Cardiac fibroblast (primary cell): ENCODE measurements at regions not wholly inside any gene's neighbourhood (a gene's known extent, or its start where the extent isn't known, plus 50 kb on each side); places are given as distances from the start of the nearest gene placed in this dataset.
"Not testable (repeated sequence)": the region's sequence is repeated elsewhere in the genome, so short reads cannot be mapped to it uniquely, and the experiment has no call there.

Experiments
- DNase-seq, 2 donors: peaks; one replicate each; pipeline versions ENCODE4 v3.0.0 to v3.0.0-alpha.2; 2010; ENCODE audit warnings: low read depth in 2 of 2
- H3K4me3 ChIP-seq, 2 donors: replicated peaks in 1 of 2; 1 replicate in 1 of 2; 2 replicates in 1 of 2; pipeline ENCODE4 v1.5.1; 2011; ENCODE audit warnings: low read depth in 2 of 2, low read length in 2 of 2, mild to moderate bottlenecking in 2 of 2, moderate library complexity in 1 of 2
- TF ChIP-seq, protein P1 (sequence below): IDR thresholded peaks from one replicate; pipeline ENCODE4 v1.5.1; 2011; ENCODE audit warnings: low read depth, mild to moderate bottlenecking, low read length, inconsistent platforms

DNA sequence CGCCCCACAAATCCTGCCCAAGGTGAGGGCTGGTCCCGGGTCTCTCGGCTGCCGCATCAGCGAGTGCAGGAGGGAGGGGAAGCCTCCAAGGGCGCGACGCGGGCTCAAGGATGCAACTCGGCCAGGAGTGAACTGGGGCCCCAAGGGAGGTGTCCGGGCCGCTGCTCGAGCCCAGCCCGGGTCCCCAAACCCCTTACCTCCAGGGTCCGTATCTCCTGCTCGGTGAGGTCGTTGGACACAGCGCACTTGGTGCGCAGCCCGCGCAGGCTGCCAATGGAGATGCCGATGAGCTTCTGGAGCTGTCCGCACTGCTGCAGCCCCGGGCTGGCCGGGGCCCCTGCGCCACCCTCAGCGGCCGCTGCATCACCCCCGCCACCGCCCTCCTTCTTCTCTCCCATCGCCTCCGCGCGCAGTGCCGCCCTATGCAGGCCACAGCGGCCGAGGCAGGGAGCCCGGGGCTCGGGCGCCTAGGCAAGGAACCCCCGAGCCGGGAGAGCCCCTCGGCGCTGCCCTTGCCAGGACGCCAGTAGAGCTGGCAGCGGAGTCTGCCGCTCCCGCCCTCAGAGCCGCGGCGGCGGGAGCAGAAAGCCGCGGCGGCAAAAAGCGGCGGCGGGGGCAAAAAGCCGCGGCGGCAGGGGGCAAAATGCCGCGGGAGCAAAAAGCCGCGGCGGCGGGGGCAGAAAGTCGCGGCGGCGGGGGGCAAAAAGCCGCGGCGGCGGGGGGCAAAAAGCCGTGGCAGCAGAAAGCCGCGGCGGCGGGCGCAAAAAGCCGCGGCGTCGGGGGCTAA lies 135.1 kb downstream of the ZNF92 start:
- H3K4me3 ChIP-seq, result peak overlapping the region; percentile 49 to 56
- not testable (repeated sequence) for DNase-seq

DNA sequence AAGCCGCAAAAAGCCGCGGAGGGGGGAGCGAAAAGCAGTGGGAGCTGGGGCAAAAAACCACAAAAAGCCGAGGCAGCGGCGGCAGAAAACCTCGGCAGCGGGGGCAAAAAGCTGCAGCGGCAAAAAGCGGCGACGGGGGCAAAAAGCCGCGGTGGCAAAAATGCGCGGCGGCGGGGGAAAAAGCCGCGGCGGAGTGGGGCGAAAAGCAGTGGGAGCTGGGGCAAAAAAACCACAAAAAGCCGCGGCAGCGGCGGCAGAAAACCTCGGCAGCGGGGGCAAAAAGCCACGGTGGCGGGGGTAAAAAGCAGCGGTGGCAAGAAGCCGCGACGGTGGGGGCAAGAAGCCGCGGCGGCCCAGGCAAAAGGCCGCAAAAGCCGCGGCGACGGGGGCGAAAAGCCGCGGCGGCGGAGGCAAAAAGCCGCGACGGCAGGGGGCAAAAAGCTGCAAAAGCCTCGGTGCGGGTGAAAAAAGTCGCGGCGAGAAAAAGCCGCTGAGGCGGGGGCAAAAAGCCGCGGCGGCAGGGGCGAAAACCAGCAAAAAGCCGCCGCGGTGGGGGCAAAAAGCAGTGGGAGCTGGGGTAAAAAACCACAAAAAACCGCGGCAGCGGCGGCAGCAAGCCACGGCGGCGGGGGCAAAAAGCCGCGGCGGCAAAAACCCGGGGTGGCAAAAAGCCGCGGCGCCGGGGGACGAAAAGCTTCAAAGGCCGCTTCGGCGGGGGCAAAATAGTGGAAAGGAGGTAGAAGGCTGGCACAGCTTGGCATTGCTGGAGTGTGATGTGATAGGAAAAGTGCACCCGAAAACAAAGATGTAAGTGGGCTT lies 135.9 kb downstream of the ZNF92 start:
- DNase-seq, result no peak
- TF ChIP-seq, protein P1, sequence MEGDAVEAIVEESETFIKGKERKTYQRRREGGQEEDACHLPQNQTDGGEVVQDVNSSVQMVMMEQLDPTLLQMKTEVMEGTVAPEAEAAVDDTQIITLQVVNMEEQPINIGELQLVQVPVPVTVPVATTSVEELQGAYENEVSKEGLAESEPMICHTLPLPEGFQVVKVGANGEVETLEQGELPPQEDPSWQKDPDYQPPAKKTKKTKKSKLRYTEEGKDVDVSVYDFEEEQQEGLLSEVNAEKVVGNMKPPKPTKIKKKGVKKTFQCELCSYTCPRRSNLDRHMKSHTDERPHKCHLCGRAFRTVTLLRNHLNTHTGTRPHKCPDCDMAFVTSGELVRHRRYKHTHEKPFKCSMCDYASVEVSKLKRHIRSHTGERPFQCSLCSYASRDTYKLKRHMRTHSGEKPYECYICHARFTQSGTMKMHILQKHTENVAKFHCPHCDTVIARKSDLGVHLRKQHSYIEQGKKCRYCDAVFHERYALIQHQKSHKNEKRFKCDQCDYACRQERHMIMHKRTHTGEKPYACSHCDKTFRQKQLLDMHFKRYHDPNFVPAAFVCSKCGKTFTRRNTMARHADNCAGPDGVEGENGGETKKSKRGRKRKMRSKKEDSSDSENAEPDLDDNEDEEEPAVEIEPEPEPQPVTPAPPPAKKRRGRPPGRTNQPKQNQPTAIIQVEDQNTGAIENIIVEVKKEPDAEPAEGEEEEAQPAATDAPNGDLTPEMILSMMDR, result no peak
- H3K4me3 ChIP-seq, result peak overlapping the region; percentile 49 to 56

DNA sequence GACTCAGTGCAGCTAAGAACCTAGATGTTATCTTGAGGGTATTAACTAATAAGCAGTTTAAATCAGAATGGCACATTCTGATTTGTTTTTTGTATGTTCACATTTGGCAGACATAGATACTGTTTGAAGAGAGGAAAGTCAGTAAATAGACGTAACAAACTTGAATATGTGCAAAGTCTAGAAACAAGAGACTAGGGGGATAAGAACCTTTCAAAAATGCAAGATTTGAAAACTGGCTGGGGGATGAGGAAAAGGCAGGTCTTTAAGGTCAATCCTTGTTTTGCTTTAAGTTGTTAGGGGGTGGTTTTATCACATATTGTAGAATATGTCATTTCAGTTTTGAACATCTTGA lies 136.5 kb downstream of the ZNF92 start:
- not testable (repeated sequence) for DNase-seq
- H3K4me3 ChIP-seq, result peak overlapping the region; percentile 49 to 56

DNA sequence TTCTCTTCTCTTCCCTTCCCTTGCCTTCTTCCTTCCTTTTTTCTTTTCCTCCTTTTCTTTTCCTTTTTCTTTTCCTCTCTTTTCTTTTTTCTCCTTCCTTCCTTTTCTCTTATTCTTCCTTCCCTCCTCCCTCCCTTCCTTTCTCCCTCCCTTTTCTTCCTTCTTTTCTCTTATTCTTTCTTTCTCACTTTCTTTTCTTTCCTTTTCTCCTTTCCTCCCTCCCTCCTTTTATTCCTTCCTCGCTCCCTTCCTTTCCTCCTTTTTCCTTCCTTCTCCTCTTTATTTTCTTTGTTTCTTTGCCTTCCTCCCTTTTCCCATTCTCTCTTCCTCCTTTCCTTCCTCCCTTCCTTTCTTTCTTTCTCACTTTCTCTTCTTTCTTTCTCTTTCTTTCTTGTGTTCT lies 146.1 kb downstream of the ZNF92 start:
- not testable (repeated sequence) for DNase-seq, H3K4me3 ChIP-seq

DNA sequence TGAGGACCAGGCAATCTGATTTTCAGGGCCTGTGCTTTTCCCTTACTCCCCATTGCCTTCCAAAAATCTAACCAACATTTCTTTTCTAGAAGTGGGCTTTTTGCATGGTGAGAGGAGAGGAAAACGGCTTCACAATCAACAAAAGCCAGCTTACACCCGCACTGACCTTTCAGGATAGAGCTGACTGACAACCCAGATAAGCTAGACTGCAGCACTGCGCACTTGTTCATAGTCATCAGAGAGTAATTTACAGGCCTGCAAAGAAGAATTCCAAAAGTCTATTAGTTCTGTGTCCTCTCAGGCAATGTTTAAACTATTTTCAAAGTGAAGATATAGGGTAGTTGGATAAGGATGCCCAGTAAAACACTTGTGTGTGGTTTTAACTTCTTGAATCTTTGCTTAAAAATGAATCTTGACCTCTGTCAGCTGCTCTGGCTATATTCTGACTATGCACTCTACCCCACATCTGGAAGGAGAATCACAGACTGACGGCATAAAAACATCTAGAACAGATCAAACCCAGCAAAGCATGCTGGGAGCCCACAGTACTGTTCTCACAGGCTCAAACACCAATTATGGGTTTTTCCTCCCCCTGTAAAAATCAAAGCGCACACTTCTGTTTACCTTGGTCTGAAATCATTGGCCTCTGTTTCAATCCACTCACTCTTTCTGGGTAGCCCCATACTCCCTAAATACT lies 172.0 kb downstream of the ZNF92 start:
- not testable (repeated sequence) for DNase-seq

DNA sequence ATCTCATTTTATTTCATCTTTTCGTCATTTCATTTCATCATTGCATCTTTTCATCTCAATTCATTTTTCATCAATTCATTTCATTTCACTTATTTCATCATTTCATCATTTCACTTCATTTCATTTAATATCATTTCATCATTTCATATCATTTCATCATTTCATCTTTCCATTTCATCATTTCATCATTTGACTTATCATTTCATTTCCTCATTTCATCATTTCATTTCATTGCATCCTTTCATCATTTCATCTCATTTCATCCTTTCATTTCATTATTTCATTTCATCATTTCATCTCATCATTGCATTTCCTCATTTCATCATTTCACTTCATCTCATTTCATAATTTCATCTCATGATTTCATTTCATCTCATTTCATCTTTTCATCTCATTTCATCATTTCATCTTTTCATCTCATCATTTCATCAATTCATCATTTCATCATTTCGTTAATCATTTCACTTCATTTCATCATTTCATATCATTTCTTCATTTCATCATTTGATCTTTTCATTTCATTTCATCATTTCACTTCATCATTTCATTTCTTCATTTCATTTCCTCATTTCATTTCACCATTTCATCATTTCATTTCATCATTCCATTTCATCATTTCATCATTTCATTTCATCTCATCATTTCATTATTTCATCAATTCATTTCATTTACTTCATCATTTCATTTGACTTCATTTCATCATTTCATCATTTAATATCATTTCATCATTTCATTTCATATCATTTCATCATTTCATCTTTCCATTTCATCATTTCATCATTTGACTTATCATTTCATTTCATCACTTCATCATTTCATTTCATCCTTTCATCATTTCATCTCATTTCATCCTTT lies 176.2 kb downstream of the ZNF92 start:
- H3K4me3 ChIP-seq, DNase-seq: not testable (repeated sequence)

More for the DNA sequence above, 172.0 kb downstream of the ZNF92 start:
- not testable (repeated sequence) for H3K4me3 ChIP-seq

DNA sequence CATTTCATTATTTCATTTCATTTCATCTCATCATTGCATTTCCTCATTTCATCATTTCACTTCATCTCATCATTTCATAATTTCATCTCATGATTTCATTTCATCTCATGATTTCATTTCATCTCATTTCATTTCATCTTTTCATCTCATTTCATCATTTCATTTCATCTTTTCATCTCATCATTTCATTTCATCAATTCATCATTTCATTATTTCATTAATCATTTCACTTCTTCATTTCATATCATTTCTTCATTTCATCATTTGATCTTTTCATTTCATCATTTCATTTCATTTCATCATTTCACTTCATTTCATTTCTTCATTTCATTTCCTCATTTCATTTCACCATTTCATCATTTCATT lies 176.8 kb downstream of the ZNF92 start:
- H3K4me3 ChIP-seq, DNase-seq: not testable (repeated sequence)

DNA sequence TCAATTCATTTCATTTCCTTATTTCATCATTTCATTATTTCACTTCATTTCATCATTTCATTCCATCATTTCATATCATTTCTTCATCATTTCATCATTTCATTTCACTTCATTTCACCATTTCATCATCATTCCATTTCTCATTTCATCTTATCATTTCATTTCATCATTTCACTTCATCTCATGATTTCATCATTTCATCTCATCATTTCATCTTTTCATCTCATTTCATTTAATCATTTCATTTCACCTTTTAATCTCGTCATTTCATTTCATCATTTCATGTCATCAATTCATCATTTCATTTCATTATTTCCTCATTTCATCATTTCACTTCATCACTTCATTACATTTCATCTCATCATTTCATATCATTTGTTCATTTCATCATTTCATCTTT lies 177.4 kb downstream of the ZNF92 start:
- DNase-seq, result not testable (repeated sequence)

DNA sequence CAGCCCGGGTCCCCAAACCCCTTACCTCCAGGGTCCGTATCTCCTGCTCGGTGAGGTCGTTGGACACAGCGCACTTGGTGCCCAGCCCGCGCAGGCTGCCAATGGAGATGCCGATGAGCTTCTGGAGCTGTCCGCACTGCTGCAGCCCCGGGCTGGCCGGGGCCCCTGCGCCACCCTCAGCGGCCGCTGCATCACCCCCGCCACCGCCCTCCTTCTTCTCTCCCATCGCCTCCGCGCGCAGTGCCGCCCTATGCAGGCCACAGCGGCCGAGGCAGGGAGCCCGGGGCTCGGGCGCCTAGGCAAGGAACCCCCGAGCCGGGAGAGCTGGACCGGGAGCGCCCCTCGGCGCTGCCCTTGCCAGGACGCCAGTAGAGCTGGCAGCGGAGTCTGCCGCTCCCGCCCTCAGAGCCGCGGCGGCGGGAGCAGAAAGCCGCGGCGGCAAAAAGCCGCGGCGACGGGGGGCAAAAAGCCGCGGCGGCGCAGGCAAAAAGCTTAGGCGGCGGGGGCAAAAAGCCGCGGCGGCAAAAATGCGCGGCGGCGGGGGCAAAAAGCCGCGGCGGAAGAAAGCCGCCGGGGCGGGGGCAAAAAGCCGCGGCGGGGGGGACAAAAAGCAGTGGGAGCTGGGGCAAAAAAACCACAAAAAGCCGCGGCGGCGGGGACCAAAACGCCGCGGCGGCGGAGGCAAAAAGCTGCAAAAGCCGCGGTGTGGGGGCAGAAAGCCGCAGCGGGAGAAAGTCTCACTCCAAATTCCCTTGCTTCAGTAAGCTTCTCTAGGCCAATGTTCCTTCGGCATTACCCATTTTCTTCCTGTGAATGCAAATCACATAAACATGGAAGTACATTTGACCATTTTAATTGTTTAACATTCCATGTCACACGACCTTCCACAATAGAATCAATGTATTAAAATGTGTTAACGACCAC lies 181.2 kb downstream of the ZNF92 start:
- DNase-seq, H3K4me3 ChIP-seq: not testable (repeated sequence)

More for the DNA sequence above, 177.4 kb downstream of the ZNF92 start:
- not testable (repeated sequence) for H3K4me3 ChIP-seq

DNA sequence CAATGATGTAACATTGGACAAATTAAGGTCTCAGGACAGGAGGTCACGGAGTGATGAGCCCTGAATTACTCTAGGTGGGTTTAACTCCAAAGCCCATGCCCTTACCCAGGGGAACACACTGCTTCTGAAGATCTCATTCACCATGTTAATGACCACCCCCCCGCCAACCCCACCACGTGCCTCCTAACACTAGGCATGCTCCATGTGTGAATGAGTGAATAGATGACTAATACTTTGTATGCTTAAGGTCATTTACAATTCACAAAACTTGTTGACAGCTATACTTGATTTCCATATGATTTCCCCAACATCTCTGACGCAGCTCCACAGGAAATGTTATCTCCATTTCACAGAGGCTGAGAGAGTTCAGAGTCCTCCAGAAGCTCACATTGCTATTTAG lies 184.9 kb downstream of the ZNF92 start:
- peak; percentile 1 to 49 for DNase-seq
- not testable (repeated sequence) for H3K4me3 ChIP-seq

DNA sequence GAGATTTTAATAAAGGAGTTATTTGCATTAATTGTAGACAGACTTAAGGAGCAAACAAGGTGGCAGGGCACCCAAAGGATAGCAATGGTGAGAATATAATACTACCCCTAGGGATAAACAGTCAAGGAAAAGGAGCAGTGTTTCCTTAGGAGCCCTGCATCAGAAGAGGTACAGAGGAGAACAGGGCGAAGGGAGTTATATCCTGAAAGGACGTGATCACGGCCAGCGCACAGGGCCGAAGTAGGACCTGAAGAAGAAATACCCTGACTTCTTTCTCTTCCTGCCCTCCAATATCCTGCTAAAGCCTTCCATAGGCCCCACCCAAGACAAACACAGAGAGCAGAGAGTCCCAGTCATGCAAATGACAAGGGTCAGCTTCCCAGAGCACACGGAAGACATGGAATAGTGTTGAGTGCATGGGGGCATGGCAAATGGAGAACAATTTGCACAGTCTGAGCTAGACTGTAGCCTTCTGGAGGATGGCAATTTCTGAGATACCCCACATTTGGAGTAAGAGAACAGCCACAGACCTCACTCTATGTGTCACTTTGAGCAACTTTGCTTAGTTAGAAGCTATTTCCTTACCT lies 188.2 kb downstream of the ZNF92 start:
- not testable (repeated sequence) for H3K4me3 ChIP-seq, DNase-seq

DNA sequence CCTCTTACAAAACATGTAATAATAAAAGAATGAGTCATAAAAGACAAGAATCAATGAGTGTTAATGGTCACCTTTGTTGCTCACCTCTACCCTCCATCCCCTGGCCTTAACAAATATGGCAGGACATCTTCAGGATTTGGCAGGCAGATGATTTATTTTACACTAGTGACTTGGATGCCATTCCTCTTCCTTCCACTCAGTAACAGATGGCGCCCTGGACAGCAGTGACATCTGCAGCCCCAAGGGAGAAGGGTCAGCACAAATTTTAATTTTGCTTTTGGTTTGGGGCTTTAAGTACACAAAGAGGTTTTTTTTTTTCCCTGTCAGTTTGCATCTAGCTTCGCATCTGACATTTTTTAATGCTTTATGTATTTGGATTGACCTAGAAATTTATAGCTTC lies 188.9 kb downstream of the ZNF92 start:
- DNase-seq, H3K4me3 ChIP-seq: not testable (repeated sequence)

DNA sequence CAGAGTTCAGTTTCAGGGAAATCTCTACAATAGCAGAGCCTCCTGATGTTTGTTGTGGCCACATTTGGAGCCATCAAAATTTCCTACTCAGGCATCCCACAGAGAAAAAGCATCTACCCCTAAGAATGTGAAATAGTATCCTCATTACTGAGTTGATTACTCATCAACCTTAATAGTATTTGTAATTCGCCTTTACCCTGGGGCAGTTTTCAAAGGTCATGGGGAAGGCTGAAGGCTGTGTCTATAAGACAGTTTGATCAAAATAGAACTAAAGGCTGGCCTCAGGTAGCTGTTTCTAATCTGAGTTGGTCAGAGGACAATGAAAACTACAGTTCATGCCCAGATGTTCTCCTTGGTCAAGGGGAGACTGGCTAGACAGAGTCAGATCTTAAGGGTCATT lies 189.7 kb downstream of the ZNF92 start:
- not testable (repeated sequence) for H3K4me3 ChIP-seq, DNase-seq

DNA sequence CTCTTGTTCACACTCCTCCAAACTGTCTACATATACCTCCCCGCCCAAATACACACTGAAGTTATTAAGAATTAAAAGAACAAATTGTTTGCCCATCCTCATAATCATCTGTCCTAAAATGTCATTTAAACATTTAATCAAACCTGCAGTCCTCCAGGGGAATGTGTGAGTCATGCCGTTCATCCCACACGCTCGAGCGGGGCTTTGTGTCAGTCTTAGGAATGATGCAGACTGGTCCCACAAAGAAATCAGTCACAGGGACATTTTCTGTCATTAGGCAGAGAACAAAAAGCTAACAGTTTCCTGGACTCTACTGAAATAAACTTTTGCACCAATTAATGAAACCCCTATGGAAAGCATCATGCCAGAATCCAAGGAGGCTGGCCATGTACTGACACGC lies 194.6 kb downstream of the ZNF92 start:
- not testable (repeated sequence) for DNase-seq, H3K4me3 ChIP-seq

DNA sequence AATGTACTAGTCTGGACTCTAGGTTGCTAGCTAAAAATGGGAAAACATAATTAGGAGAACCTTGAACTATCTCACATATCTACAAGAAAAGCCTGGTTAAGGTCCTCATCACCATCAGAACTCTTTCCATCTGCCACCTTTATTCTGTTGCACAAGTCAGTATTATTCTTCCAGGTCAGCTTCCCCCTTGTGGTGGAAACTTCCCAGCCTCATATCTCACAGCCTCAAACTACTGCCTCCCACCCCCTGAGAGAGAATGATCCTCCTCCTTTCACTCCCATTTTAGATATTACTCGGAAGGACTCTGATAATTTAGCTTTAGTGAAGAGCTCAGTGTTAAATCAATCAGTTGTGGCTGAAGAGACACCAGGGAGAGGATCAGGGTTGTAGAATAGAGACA lies 197.3 kb downstream of the ZNF92 start:
- H3K4me3 ChIP-seq, DNase-seq: not testable (repeated sequence)
